Spinal cord (tissue), 9 donors: ENCODE measurements at regions not wholly inside any gene's neighbourhood (a gene's known extent, or its start where the extent isn't known, plus 50 kb on each side); places are given as distances from the start of the nearest gene placed in this dataset.
A peak's percentile ranks its signal among the peaks of the same experiment; 100 is the strongest.

Source experiments
- DNase-seq, 6 donors: peaks; one replicate each; pipeline versions ENCODE4 v3.0.0 to v3.0.0-alpha.2; 2013 to 2015; ENCODE audit warnings: low spot score in 6 of 6, low read depth in 4 of 6
- H3K27ac ChIP-seq: one replicate; pipeline ENCODE4 v1.5.1; 2013; ENCODE audit warnings: low read depth, low read length, control low read depth
- H3K27me3 ChIP-seq: one replicate; pipeline ENCODE4 v1.6.1; 2013; ENCODE audit warnings: low read length; ENCODE audit not compliant: control insufficient read depth, insufficient read depth
- H3K36me3 ChIP-seq: one replicate; pipeline ENCODE4 v1.6.1; 2013; ENCODE audit warnings: low read length; ENCODE audit not compliant: control insufficient read depth, insufficient read depth
- H3K4me1 ChIP-seq: one replicate; pipeline ENCODE4 v1.6.1; 2013; ENCODE audit warnings: low read length; ENCODE audit not compliant: control insufficient read depth, insufficient read depth
- H3K4me3 ChIP-seq: one replicate; pipeline ENCODE4 v1.5.1; 2013; ENCODE audit warnings: low read depth, low read length, control low read depth
- H3K9me3 ChIP-seq: one replicate; pipeline ENCODE4 v1.6.1; 2013; ENCODE audit warnings: low read length; ENCODE audit not compliant: control insufficient read depth, insufficient read depth
- WGBS: methylation state at CpG from one replicate; pipeline ENCODE4 v1.1.5; 2013; ENCODE audit warnings: missing lambda C conversion rate; ENCODE audit not compliant: insufficient coverage; 5-methylcytosine and 5-hydroxymethylcytosine counted together
- donor health status: healthy.

DNA sequence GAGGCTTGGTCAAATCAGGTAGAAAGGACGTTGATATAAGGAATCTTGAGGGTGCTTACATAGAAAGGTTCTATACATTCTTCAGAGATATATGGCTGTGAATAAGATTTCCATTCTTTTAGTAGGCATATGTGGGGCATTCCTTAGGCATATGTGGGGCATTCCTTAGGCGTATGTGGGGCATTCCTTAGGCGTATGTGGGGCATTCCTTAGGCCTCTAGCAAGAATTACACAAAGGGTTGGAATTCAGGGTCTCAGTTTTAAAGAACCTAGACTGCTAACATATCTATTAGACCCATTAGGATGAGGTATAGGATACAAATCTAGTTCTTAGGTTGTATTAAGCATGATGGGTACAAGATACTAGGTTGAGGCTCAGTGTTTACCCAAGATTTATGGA is 607.8 kb downstream of the SI start:
- no peak overlapping the region for H3K27ac ChIP-seq
- H3K27me3 ChIP-seq, result no peaks in the 10 kb centered on the region
- WGBS, result no CpG with 5 or more reads among the region's 3 CpGs
- peaks cover 3% of the 10 kb centered on the region for H3K9me3 ChIP-seq
- H3K4me3 ChIP-seq, result no peak overlapping the region
- H3K36me3 ChIP-seq, result no peaks in the 10 kb centered on the region
- no peaks in the 10 kb centered on the region for H3K4me1 ChIP-seq
- DNase-seq, result no peak

DNA sequence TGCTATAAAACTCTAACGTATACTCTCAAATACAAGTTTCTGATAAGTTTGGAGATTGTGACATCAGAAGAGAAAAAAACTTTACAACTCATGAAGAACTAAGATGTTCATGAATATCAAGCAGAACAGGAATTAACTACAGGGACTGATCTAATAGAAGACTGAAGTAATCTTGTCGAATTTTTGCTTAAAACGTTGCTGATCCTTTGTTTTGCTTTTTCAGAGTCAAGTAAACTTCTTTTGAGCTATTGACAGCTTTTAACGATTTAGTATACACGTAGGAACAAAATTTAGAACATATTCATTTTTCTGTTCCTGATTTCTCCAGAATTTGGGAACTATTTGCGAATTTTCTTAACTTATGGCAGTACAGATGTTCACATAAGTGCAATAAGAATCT is 610.2 kb downstream of the SI start:
- no peak for DNase-seq
- no peaks in the 10 kb centered on the region for H3K36me3 ChIP-seq
- no peak overlapping the region for H3K4me3 ChIP-seq
- no peaks in the 10 kb centered on the region for H3K4me1 ChIP-seq
- peaks cover 3% of the 10 kb centered on the region for H3K9me3 ChIP-seq
- H3K27ac ChIP-seq, result no peak overlapping the region
- no peaks in the 10 kb centered on the region for H3K27me3 ChIP-seq
- 100% methylated on average over 2 of the region's 6 CpGs for WGBS

DNA sequence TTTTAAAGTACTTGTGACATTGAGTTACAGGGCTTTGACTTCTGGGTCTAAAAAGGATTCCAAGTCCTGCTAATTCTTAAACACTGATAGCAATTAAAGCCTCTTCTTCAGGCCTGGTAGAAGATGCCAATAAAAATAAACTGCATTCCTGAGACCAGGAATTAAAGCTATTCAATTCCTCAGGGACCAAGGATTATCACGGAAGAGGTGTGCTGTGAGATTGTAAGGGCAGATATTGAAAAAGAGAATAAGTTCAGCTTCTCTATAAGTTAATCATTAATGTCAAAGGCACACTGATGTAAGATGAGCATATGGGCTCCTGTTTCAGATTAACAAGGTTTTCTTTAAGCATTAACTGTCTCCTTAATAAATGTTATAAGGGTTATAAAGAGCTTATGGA is 611.3 kb downstream of the SI start:
- H3K9me3 ChIP-seq, result peaks cover 3% of the 10 kb centered on the region
- H3K27ac ChIP-seq, result no peak overlapping the region
- no peak overlapping the region for H3K4me3 ChIP-seq
- H3K4me1 ChIP-seq, result no peaks in the 10 kb centered on the region
- no CpG with 5 or more reads among the region's 1 CpG for WGBS
- no peak for DNase-seq
- no peaks in the 10 kb centered on the region for H3K36me3 ChIP-seq
- no peaks in the 10 kb centered on the region for H3K27me3 ChIP-seq

GRCh38 chr3:164465172-164465571 is 613.1 kb downstream of the SI start:
- peaks cover 3% of the 10 kb centered on the region for H3K9me3 ChIP-seq
- 83% methylated on average over 1 of the region's 2 CpGs for WGBS
- DNase-seq, result no peak
- H3K4me3 ChIP-seq, result no peak overlapping the region
- H3K27me3 ChIP-seq, result no peaks in the 10 kb centered on the region
- no peaks in the 10 kb centered on the region for H3K36me3 ChIP-seq
- H3K27ac ChIP-seq, result no peak overlapping the region
- no peaks in the 10 kb centered on the region for H3K4me1 ChIP-seq

DNA sequence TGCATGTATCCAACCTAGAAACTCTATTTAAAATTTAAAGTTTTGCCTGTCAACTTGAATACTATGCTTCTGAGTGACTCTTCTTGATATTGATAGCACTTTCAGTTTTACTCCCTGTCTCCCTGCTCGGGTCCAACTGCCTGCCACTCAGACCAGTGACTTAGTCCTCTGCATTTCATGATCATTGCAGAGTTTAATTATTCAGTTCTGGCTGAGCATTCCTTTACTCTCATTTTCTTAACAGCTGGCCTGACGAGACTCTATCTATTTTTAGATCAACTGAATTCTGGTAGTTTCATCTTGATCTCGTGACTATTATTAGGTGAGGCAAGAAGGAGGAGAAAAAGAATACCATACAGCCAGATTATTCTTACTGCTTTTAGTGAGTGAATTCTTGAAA is 617.4 kb downstream of the SI start:
- no CpG with 5 or more reads among the region's 3 CpGs for WGBS
- Histone ChIP-seq H3K27me3 (no peaks in the 10 kb centered on the region), H3K4me1 (no peaks in the 10 kb centered on the region), H3K36me3 (no peaks in the 10 kb centered on the region), H3K9me3 (no peaks in the 10 kb centered on the region), H3K4me3 (no peak overlapping the region), H3K27ac (no peak overlapping the region)
- DNase-seq, result no peak

DNA sequence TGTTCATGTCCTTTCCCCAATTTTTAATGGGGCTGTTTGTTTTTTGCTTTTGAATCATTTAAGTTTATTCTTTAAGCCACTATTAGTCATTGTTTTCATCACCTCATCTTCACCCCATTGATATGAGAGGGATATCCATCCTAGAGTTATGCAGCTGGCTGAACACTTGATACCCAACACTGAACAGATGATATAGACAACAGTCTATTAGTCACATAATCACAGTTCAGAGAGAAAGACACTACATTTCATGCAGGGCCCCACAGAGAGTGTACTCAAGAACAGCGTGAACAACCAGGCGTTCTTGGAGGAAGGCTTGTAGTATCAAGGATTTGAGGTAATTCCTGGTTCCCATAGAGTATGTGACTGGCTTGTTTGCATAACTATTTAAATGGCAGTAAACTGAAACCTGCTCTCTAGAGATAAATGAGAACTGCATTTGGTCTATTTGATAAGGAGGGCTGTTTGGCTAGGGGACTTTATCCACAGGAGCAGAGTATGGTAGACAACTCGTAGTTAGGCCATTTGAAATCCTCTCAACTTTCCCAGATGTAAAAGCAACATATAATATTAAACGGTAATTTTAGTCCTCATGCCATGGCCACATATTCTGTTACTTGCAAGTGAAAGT is 618.7 kb downstream of the SI start:
- WGBS, result 84% methylated on average over 2 of the region's 4 CpGs
- no peak for DNase-seq
- Histone ChIP-seq H3K9me3 (no peaks in the 10 kb centered on the region), H3K4me3 (no peak overlapping the region), H3K36me3 (no peaks in the 10 kb centered on the region), H3K4me1 (no peaks in the 10 kb centered on the region), H3K27ac (no peak overlapping the region), H3K27me3 (no peaks in the 10 kb centered on the region)

DNA sequence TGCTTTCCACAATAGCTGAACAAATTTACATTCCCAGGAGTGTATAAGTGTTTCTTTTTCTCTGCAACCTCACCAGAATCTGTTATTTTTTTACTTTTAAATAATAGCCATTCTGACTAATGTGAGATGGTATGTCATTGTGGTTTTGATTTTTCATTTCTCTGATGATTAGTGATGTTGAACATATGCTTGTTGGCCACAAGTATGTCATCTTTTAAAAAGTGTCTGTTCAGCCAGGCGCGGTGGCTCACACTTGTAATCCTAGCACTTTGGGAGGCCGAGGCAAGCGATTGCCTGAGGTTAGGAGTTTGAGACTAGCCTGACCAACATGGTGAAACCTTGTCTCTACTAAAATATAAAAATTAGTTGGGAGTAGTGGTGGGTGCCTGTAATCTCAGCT is 619.3 kb downstream of the SI start:
- H3K4me3 ChIP-seq, result no peak overlapping the region
- no CpG with 5 or more reads among the region's 4 CpGs for WGBS
- DNase-seq, result no peak
- H3K9me3 ChIP-seq, result no peaks in the 10 kb centered on the region
- H3K4me1 ChIP-seq, result no peaks in the 10 kb centered on the region
- H3K36me3 ChIP-seq, result no peaks in the 10 kb centered on the region
- no peaks in the 10 kb centered on the region for H3K27me3 ChIP-seq
- no peak overlapping the region for H3K27ac ChIP-seq

- WGBS, result no CpG with 5 or more reads among the region's 1 CpG
- H3K27me3 ChIP-seq, result no peaks in the 10 kb centered on the region
- H3K4me3 ChIP-seq, result no peak overlapping the region
- H3K36me3 ChIP-seq, result no peaks in the 10 kb centered on the region
- H3K27ac ChIP-seq, result no peak overlapping the region
- peak in 1 of 6 donors; percentile 23 for DNase-seq
- no peaks in the 10 kb centered on the region for H3K4me1 ChIP-seq
- peaks cover 3% of the 10 kb centered on the region for H3K9me3 ChIP-seq
These were observed 624.6 kb downstream of the SI start for GRCh38 chr3:164453714-164454113.

DNA sequence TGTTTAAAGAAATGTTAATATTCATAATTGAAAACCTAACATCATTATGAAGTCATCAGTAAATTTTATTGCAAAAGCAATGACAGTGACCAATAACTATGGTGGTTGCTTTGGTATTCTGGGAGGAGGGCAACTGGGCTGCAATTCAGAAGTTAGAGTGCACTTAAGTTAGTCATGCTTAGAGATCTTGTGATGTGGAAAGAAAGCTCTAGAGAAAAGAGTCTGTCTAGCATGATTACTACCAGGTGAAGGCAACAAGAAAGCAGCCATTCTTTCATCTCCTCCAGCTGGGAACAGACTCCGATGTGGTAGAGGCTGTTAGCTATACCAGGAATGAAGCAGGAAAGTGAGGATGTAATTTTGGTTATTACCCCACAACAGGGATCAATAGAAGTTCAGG is 625.6 kb downstream of the SI start:
- no peaks in the 10 kb centered on the region for H3K27me3 ChIP-seq
- H3K4me3 ChIP-seq, result no peak overlapping the region
- no peaks in the 10 kb centered on the region for H3K4me1 ChIP-seq
- no peak overlapping the region for H3K27ac ChIP-seq
- DNase-seq, result no peak
- H3K9me3 ChIP-seq, result peaks cover 10% of the 10 kb centered on the region
- no peaks in the 10 kb centered on the region for H3K36me3 ChIP-seq
- no CpG with 5 or more reads among the region's 1 CpG for WGBS

- H3K27ac ChIP-seq, result no peak overlapping the region
- peaks cover 10% of the 10 kb centered on the region for H3K9me3 ChIP-seq
- no peak for DNase-seq
These were observed 627.0 kb downstream of the SI start for GRCh38 chr3:164451072-164451910.

More at GRCh38 chr3:164451072-164451910, 627.0 kb downstream of the SI start:
- no peaks in the 10 kb centered on the region for H3K4me1 ChIP-seq
- no peaks in the 10 kb centered on the region for H3K27me3 ChIP-seq
- H3K4me3 ChIP-seq, result no peak overlapping the region
- 75% methylated on average over 5 of the region's 5 CpGs for WGBS
- H3K36me3 ChIP-seq, result no peaks in the 10 kb centered on the region
